ENCODE measurements at regions not wholly inside any gene's neighbourhood (a gene's known extent, or its start where the extent isn't known, plus 50 kb on each side); places are given as distances from the start of the nearest gene placed in this dataset.

DNA sequence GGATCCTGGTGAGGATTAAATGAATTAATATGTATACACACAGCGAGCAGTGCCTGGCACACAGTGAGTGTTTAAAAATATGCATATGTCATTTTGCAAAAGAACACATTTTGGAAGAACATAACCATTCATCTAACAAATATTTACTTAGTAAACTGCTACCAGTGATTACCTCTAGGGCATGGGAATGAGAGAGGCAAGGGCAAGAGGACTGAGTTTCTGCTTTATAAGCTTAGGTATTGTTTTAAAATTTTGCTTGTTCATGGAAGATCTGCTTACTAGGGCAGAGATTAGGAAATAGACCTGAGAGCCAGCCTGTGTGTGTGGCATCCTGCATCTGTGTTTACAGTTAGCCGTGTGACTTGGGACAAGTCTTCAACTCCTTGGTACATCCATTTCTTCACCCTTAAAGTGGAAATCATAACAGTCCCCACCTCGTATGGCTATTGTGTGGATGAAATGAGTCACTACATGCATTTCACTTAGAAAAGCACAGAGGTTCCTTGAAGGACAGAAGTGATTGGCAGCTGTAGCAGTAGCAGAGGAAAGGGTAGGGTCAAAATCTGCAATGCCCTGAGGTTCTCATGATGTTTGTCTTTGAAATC is 198.5 kb upstream of the FMN2 start:
- no peak for ATAC-seq (ENCODE audit: low read depth)
- no peak overlapping the region for H3K27ac Mint-ChIP-seq
- H3K9me3 Mint-ChIP-seq: no peaks in the 10 kb centered on the region
- ChIA-PET POLR2A (no interaction called here), CTCF (no interaction called here)
- TF ChIP-seq, protein P1, sequence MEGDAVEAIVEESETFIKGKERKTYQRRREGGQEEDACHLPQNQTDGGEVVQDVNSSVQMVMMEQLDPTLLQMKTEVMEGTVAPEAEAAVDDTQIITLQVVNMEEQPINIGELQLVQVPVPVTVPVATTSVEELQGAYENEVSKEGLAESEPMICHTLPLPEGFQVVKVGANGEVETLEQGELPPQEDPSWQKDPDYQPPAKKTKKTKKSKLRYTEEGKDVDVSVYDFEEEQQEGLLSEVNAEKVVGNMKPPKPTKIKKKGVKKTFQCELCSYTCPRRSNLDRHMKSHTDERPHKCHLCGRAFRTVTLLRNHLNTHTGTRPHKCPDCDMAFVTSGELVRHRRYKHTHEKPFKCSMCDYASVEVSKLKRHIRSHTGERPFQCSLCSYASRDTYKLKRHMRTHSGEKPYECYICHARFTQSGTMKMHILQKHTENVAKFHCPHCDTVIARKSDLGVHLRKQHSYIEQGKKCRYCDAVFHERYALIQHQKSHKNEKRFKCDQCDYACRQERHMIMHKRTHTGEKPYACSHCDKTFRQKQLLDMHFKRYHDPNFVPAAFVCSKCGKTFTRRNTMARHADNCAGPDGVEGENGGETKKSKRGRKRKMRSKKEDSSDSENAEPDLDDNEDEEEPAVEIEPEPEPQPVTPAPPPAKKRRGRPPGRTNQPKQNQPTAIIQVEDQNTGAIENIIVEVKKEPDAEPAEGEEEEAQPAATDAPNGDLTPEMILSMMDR (IDR thresholded peaks at IDR 0.05): no peak
- no peak for DNase-seq
- intact Hi-C loops (cut with micrococcal nuclease): no loop called here
- H3K4me1 Mint-ChIP-seq: peaks cover 2% of the 10 kb centered on the region
- no peak overlapping the region for H3K4me3 Mint-ChIP-seq
- no peaks in the 10 kb centered on the region for H3K36me3 Mint-ChIP-seq (ENCODE audit: low read depth)
- no peaks in the 10 kb centered on the region for H3K27me3 Mint-ChIP-seq

DNA sequence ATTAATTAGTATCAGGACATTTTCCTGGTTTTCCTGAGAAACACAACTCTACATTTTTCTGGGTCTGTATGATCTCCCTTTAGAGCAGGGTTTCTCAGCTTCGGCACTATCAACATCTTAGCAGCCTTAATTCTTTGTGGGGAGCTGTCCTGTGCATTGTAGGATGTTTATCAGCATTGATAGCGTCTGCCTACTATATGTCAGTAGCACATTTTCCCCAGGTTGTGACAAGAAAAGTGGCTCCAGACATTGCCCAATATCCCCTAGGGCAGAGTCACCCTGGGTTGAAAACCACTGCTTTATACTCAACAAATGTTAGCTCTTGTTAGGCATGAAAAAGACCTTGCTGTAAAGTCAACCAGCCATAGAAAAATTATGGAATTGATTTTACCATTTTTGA is 195.1 kb upstream of the FMN2 start:
- ChIA-PET CTCF (no interaction called here), POLR2A (no interaction called here)
- ATAC-seq (ENCODE audit: low read depth) (no peak), DNase-seq (no peak)
- Mint-ChIP-seq H3K27me3 (no peaks in the 10 kb centered on the region), H3K27ac (no peak overlapping the region), H3K36me3 (ENCODE audit: low read depth) (no peaks in the 10 kb centered on the region), H3K4me3 (no peak overlapping the region), H3K4me1 (peaks cover 2% of the 10 kb centered on the region), H3K9me3 (no peaks in the 10 kb centered on the region)
- intact Hi-C loops (cut with micrococcal nuclease): no loop called here
- TF ChIP-seq, protein P1 (IDR thresholded peaks at IDR 0.05): no peak

DNA sequence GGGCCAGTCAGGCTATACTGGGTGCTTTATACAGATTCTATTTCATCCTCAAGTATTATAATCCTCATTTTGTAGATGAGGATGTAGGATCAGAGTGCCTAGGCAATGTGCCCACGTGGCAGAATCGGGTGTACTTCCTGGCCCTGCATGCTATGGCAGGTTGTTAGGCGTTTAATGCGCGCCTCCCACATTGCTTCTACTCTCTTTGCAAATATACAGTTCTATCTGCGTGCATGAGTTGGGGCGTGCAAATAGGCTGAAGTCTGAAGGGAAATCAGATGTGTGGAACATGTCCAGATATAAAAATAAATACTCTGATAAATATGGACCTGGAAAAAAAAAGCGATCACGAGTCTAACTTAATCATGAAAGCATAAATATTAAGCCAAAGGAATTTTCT is 194.7 kb upstream of the FMN2 start:
- POLR2A ChIA-PET: no interaction called here
- intact Hi-C loops (cut with micrococcal nuclease): no loop called here

DNA sequence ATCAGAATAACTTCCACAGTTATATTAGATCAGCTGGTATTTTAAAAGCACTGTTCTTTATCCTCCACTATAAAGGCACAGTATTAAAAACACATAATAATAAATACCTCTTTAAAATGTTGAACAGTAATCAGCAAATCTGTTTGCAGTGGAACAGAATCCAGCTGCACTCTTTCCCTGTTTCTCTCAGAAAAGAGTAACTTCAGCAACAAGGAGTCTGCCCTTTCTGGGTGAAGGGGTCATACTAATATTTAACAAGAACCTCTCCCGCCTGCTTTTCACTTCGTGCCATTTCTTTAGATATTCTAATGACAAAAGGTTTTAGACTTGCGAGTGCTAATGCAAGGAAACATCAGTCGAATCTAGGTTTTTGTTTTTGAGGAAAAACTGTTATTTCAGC is 194.2 kb upstream of the FMN2 start:
- ChIA-PET CTCF (interaction anchor here (0.6 to 1.3 kb wide), 3 partner anchors 10 to 491 kb away, joined by 3 to 5 read pairs (median 4); no protein-coding TSS in a partner anchor), POLR2A (no interaction called here)
- DNase-seq (no peak), ATAC-seq (ENCODE audit: low read depth) (no peak)
- intact Hi-C loops (cut with micrococcal nuclease): no loop called here
- Mint-ChIP-seq H3K36me3 (ENCODE audit: low read depth) (no peaks in the 10 kb centered on the region), H3K9me3 (no peaks in the 10 kb centered on the region), H3K4me1 (peaks cover 2% of the 10 kb centered on the region), H3K4me3 (no peak overlapping the region), H3K27ac (no peak overlapping the region), H3K27me3 (no peaks in the 10 kb centered on the region)
- TF ChIP-seq, protein P1 (IDR thresholded peaks at IDR 0.05): no peak

More for the DNA sequence above, 194.7 kb upstream of the FMN2 start:
- H3K4me3 Mint-ChIP-seq: no peak overlapping the region
- H3K9me3 Mint-ChIP-seq: no peaks in the 10 kb centered on the region
- CTCF ChIA-PET: interaction anchor here (1.3 kb wide), 1 partner anchor 490 kb away, joined by 4 read pairs; no protein-coding TSS in a partner anchor
- H3K27ac Mint-ChIP-seq: no peak overlapping the region
- no peaks in the 10 kb centered on the region for H3K36me3 Mint-ChIP-seq (ENCODE audit: low read depth)
- ATAC-seq (ENCODE audit: low read depth): no peak
- TF ChIP-seq, protein P1 (IDR thresholded peaks at IDR 0.05): no peak
- no peak for DNase-seq
- H3K4me1 Mint-ChIP-seq: peaks cover 2% of the 10 kb centered on the region
- no peaks in the 10 kb centered on the region for H3K27me3 Mint-ChIP-seq

- TF ChIP-seq, protein P1 (IDR thresholded peaks at IDR 0.05): peak; percentile 93
- Mint-ChIP-seq H3K9me3 (no peaks in the 10 kb centered on the region), H3K4me3 (no peak overlapping the region), H3K36me3 (ENCODE audit: low read depth) (no peaks in the 10 kb centered on the region), H3K27ac (no peak overlapping the region), H3K4me1 (peaks cover 2% of the 10 kb centered on the region), H3K27me3 (no peaks in the 10 kb centered on the region)
- CTCF ChIA-PET: interaction anchor here (0.6 to 1.3 kb wide), 3 partner anchors 11 to 492 kb away, joined by 3 to 5 read pairs (median 4); no protein-coding TSS in a partner anchor
- DNase-seq: peak; percentile 16
- ATAC-seq (ENCODE audit: low read depth): peak; percentile 45
- intact Hi-C loops (cut with micrococcal nuclease): loop anchor here (1.0 kb wide), 1 partner anchor 493 kb away; no protein-coding TSS in a partner anchor
- POLR2A ChIA-PET: no interaction called here
Measured at GRCh38 chr1:239898062-239898730, 193.5 kb upstream of the FMN2 start.

Measured in activated B cell treated with CpG ODN at 0.5 μM for 24 hours (primary cell).